ENCODE measurements at regions not wholly inside any gene's neighbourhood (a gene's known extent, or its start where the extent isn't known, plus 50 kb on each side); places are given as distances from the start of the nearest gene placed in this dataset.

GRCh38 chr4:19348746-19349145 lies 903.0 kb upstream of the SLIT2 start:
- TF ChIP-seq CTCF (IDR thresholded peaks at IDR 0.05; ENCODE audit: insufficient read depth, low read length) (no peak), REST (IDR thresholded peaks at IDR 0.05; ENCODE audit: insufficient replicate concordance, low read depth) (no peak), GABPA (IDR thresholded peaks at IDR 0.05; ENCODE audit: low read depth) (no peak)

Measured in HL-60 (cell line).